ENCODE measurements at regions not wholly inside any gene's neighbourhood (a gene's known extent, or its start where the extent isn't known, plus 50 kb on each side); places are given as distances from the start of the nearest gene placed in this dataset.

- DNase-seq (ENCODE audit: low read depth), result no peak
Observed at GRCh38 chr1:193607787-193608186, 421.4 kb upstream of the B3GALT2 start.

- DNase-seq (ENCODE audit: low read depth), result no peak
Observed at GRCh38 chr1:193606035-193606434, 419.6 kb upstream of the B3GALT2 start.

- no peak for DNase-seq (ENCODE audit: low read depth)
Observed at GRCh38 chr1:193602705-193603104, 416.3 kb upstream of the B3GALT2 start.

- DNase-seq (ENCODE audit: low read depth), result no peak
Observed at GRCh38 chr1:193593147-193593885, 406.9 kb upstream of the B3GALT2 start.

- no peak for DNase-seq (ENCODE audit: low read depth)
Observed at GRCh38 chr1:193592317-193592716, 405.9 kb upstream of the B3GALT2 start.

GRCh38 chr1:193590102-193590501 is 403.7 kb upstream of the B3GALT2 start:
- DNase-seq (ENCODE audit: low read depth), result no peak

- DNase-seq (ENCODE audit: low read depth), result no peak
Observed at GRCh38 chr1:193589597-193590040, 403.2 kb upstream of the B3GALT2 start.

GRCh38 chr1:193588311-193589082 is 402.1 kb upstream of the B3GALT2 start:
- no peak for DNase-seq (ENCODE audit: low read depth)

- no peak for DNase-seq (ENCODE audit: low read depth)
Observed at GRCh38 chr1:193584731-193585239, 398.4 kb upstream of the B3GALT2 start.

GRCh38 chr1:193581341-193581740 is 394.9 kb upstream of the B3GALT2 start:
- no peak for DNase-seq (ENCODE audit: low read depth)

GRCh38 chr1:193580419-193580818 is 394.0 kb upstream of the B3GALT2 start:
- no peak for DNase-seq (ENCODE audit: low read depth)

GRCh38 chr1:193579323-193579722 is 392.9 kb upstream of the B3GALT2 start:
- no peak for DNase-seq (ENCODE audit: low read depth)

GRCh38 chr1:193574913-193575312 is 388.5 kb upstream of the B3GALT2 start:
- DNase-seq (ENCODE audit: low read depth), result no peak

- DNase-seq (ENCODE audit: low read depth), result no peak
Observed at GRCh38 chr1:193569983-193570269, 383.5 kb upstream of the B3GALT2 start.

GRCh38 chr1:193569096-193569982 is 382.9 kb upstream of the B3GALT2 start:
- DNase-seq (ENCODE audit: low read depth), result no peak

- DNase-seq (ENCODE audit: low read depth), result no peak
Observed at GRCh38 chr1:193568512-193568911, 382.1 kb upstream of the B3GALT2 start.

- DNase-seq (ENCODE audit: low read depth), result no peak
Observed at GRCh38 chr1:193567937-193568336, 381.5 kb upstream of the B3GALT2 start.

GRCh38 chr1:193566735-193567134 is 380.3 kb upstream of the B3GALT2 start:
- no peak for DNase-seq (ENCODE audit: low read depth)

GRCh38 chr1:193565971-193566577 is 379.7 kb upstream of the B3GALT2 start:
- no peak for DNase-seq (ENCODE audit: low read depth)

- no peak for DNase-seq (ENCODE audit: low read depth)
Observed at GRCh38 chr1:193562121-193562520, 375.7 kb upstream of the B3GALT2 start.

- no peak for DNase-seq (ENCODE audit: low read depth)
Observed at GRCh38 chr1:193558491-193559028, 372.1 kb upstream of the B3GALT2 start.

Measured in stimulated activated CD8-positive, alpha-beta memory T cell treated with anti-CD3 and anti-CD28 coated beads, Interleukin-15, amount 100 ng/mL, for 1 hour (primary cell).